ENCODE measurements at regions not wholly inside any gene's neighbourhood (a gene's known extent, or its start where the extent isn't known, plus 50 kb on each side); places are given as distances from the start of the nearest gene placed in this dataset.

DNA sequence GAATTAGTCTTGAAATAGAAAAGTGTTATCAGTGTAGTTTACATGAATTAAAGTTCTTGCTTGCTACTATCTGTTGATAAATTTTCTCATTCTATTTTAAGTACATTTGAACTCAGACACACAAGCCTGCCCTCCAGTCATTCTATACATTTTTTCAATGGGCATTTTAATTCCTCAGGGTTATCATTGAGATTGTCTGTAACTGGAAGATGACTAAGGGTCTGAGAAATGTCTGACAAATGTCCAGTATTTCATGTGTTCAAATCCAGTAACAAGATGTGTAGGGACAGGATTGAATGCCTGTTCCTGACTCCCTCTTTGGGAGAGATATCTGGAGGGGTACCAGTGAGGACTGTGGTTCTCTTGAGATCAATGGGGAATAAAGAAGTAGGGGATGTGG, 223.9 kb upstream of the ADAMTSL1 start:
- Histone ChIP-seq H4K20me1 (ENCODE audit: insufficient read depth, low read length) (no peaks in the 10 kb centered on the region), H3K14ac (replicated peaks; ENCODE audit: low read depth, low read length) (no peak overlapping the region)

More for the DNA sequence above, 223.9 kb upstream of the ADAMTSL1 start:
- Histone ChIP-seq H2BK120ac (ENCODE audit: low read depth, low read length) (no peak overlapping the region), H3K27ac (ENCODE audit: insufficient read depth, low read length) (no peak overlapping the region), H3K23ac (ENCODE audit: low read depth, low read length) (no peak overlapping the region), H2AFZ (replicated peaks; ENCODE audit: low read length, poor library complexity) (no peak overlapping the region), H2BK20ac (ENCODE audit: low read depth, low read length) (no peak overlapping the region), H3K9ac (ENCODE audit: low read depth, low read length) (no peak overlapping the region), H3K36me3 (ENCODE audit: control insufficient read depth, insufficient read depth, low read length) (no peaks in the 10 kb centered on the region), H3K56ac (ENCODE audit: extremely low read depth, insufficient read depth, low read length) (no peak overlapping the region), H3K9me1 (ENCODE audit: insufficient read depth, low read length) (no peaks in the 10 kb centered on the region), H4K91ac (ENCODE audit: insufficient read depth, low read depth, low read length) (no peak overlapping the region), H2BK5ac (ENCODE audit: low read depth, low read length, poor library complexity, severe bottlenecking) (no peak overlapping the region), H4K5ac (ENCODE audit: low read depth, low read length) (no peak overlapping the region), H3K4me1 (ENCODE audit: control insufficient read depth, insufficient read depth, low read length) (no peaks in the 10 kb centered on the region), H4K8ac (ENCODE audit: low read depth in 2 of 2, low read length in 2 of 2) (no peak overlapping the region), H3K27me3 (ENCODE audit: control insufficient read depth, insufficient read depth, low read length) (0 out of 2 replicates have a peak, but pooled peaks cover 1% of the 10 kb centered on the region), H3K18ac (ENCODE audit: low read depth, low read length) (no peak overlapping the region), H3K9me3 (ENCODE audit: control insufficient read depth, insufficient read depth, low read length) (no peaks in the 10 kb centered on the region), H3K4me3 (ENCODE audit: insufficient read depth, low read depth, low read length) (no peak overlapping the region), H3K4ac (ENCODE audit: low read depth, low read length) (no peak overlapping the region), H3K79me1 (ENCODE audit: low read depth in 1 of 2, low read length in 2 of 2) (no peaks in the 10 kb centered on the region), H2AK9ac (replicated peaks; ENCODE audit: low read depth, low read length, poor library complexity) (no peak overlapping the region), H3K4me2 (ENCODE audit: low read depth, low read length) (no peak overlapping the region), H2BK15ac (ENCODE audit: low read depth, low read length) (no peak overlapping the region), H2AK5ac (ENCODE audit: low read depth, low read length) (no peak overlapping the region)
- POLR2A ChIA-PET (ENCODE audit: unreplicated experiment), result no interaction called here
- CTCF ChIA-PET, result interaction anchor here (0.7 kb wide), 1 partner anchor 20 kb away, joined by 5 read pairs; no protein-coding TSS in a partner anchor
- no peak for ATAC-seq (ENCODE audit: low read depth)
- dilution Hi-C loops (cut with HindIII; ENCODE audit: low sequenced_read_pairs, unreplicated experiment) (no loop called here), intact Hi-C loops (cut with micrococcal nuclease) (loop anchor here (10.0 kb wide), 4 partner anchors 355 to 925 kb away; no protein-coding TSS in a partner anchor), in situ Hi-C loops (cut with MboI; ENCODE audit: low sequenced_read_pairs) (loop anchor here (10.0 to 25.0 kb wide), 2 partner anchors 195 to 912 kb away; no protein-coding TSS in a partner anchor)
- BruUV-seq (replicated peaks), result no TSS peak
- DNase-seq, result no peak
- TF ChIP-seq MXI1 (IDR thresholded peaks at IDR 0.05; ENCODE audit: borderline replicate concordance, low read depth, low read length), result no peak
- no peak for TF ChIP-seq RCOR1 (IDR thresholded peaks at IDR 0.05; ENCODE audit: insufficient replicate concordance, low read length)
- no peak for TF ChIP-seq MAFK (IDR thresholded peaks at IDR 0.05; ENCODE audit: low read depth, low read length)
- TF ChIP-seq FOS (IDR thresholded peaks at IDR 0.05; ENCODE audit: low read depth, low read length), result no peak
- no peak for TF ChIP-seq RFX5 (IDR thresholded peaks at IDR 0.05; ENCODE audit: low read depth, low read length)
- no peak for TF ChIP-seq NFE2L2 (IDR thresholded peaks at IDR 0.05; ENCODE audit: low read depth, low read length)
- TF ChIP-seq, protein P1, sequence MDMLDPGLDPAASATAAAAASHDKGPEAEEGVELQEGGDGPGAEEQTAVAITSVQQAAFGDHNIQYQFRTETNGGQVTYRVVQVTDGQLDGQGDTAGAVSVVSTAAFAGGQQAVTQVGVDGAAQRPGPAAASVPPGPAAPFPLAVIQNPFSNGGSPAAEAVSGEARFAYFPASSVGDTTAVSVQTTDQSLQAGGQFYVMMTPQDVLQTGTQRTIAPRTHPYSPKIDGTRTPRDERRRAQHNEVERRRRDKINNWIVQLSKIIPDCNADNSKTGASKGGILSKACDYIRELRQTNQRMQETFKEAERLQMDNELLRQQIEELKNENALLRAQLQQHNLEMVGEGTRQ (IDR thresholded peaks at IDR 0.05; ENCODE audit: low read depth, low read length), result no peak
- TF ChIP-seq MAZ (IDR thresholded peaks at IDR 0.05; ENCODE audit: borderline replicate concordance, low read depth, low read length), result no peak
- TF ChIP-seq SMC3 (IDR thresholded peaks at IDR 0.05; ENCODE audit: low read depth, low read length), result no peak
- TF ChIP-seq, protein P2, sequence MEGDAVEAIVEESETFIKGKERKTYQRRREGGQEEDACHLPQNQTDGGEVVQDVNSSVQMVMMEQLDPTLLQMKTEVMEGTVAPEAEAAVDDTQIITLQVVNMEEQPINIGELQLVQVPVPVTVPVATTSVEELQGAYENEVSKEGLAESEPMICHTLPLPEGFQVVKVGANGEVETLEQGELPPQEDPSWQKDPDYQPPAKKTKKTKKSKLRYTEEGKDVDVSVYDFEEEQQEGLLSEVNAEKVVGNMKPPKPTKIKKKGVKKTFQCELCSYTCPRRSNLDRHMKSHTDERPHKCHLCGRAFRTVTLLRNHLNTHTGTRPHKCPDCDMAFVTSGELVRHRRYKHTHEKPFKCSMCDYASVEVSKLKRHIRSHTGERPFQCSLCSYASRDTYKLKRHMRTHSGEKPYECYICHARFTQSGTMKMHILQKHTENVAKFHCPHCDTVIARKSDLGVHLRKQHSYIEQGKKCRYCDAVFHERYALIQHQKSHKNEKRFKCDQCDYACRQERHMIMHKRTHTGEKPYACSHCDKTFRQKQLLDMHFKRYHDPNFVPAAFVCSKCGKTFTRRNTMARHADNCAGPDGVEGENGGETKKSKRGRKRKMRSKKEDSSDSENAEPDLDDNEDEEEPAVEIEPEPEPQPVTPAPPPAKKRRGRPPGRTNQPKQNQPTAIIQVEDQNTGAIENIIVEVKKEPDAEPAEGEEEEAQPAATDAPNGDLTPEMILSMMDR (conservative IDR thresholded peaks at IDR 0.05; ENCODE audit: low read depth, low read length), result no peak
- no peak for TF ChIP-seq POLR2A (IDR thresholded peaks at IDR 0.05; ENCODE audit: low read depth, low read length)
- TF ChIP-seq CEBPB (IDR thresholded peaks at IDR 0.05; ENCODE audit: low read depth, low read length), result no peak
- TF ChIP-seq, protein P3, sequence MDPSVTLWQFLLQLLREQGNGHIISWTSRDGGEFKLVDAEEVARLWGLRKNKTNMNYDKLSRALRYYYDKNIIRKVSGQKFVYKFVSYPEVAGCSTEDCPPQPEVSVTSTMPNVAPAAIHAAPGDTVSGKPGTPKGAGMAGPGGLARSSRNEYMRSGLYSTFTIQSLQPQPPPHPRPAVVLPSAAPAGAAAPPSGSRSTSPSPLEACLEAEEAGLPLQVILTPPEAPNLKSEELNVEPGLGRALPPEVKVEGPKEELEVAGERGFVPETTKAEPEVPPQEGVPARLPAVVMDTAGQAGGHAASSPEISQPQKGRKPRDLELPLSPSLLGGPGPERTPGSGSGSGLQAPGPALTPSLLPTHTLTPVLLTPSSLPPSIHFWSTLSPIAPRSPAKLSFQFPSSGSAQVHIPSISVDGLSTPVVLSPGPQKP (IDR thresholded peaks at IDR 0.05; ENCODE audit: borderline replicate concordance, low read depth, low read length), result no peak
- no peak for TF ChIP-seq CHD1 (IDR thresholded peaks at IDR 0.05; ENCODE audit: low read depth, low read length)
- TF ChIP-seq RAD21 (IDR thresholded peaks at IDR 0.05; ENCODE audit: low read length), result no peak
